Cardiac fibroblast (primary cell): ENCODE measurements at regions not wholly inside any gene's neighbourhood (a gene's known extent, or its start where the extent isn't known, plus 50 kb on each side); places are given as distances from the start of the nearest gene placed in this dataset.
"Not testable (repeated sequence)": the region's sequence is repeated elsewhere in the genome, so short reads cannot be mapped to it uniquely, and the experiment has no call there.

Experiments used
- DNase-seq, 2 donors: peaks; one replicate each; pipeline versions ENCODE4 v3.0.0 to v3.0.0-alpha.2; 2010; ENCODE audit warnings: low read depth in 2 of 2
- H3K4me3 ChIP-seq, 2 donors: replicated peaks in 1 of 2; 1 replicate in 1 of 2; 2 replicates in 1 of 2; pipeline ENCODE4 v1.5.1; 2011; ENCODE audit warnings: low read depth in 2 of 2, low read length in 2 of 2, mild to moderate bottlenecking in 2 of 2, moderate library complexity in 1 of 2
- TF ChIP-seq, protein P1 (sequence below): IDR thresholded peaks from one replicate; pipeline ENCODE4 v1.5.1; 2011; ENCODE audit warnings: low read depth, mild to moderate bottlenecking, low read length, inconsistent platforms

DNA sequence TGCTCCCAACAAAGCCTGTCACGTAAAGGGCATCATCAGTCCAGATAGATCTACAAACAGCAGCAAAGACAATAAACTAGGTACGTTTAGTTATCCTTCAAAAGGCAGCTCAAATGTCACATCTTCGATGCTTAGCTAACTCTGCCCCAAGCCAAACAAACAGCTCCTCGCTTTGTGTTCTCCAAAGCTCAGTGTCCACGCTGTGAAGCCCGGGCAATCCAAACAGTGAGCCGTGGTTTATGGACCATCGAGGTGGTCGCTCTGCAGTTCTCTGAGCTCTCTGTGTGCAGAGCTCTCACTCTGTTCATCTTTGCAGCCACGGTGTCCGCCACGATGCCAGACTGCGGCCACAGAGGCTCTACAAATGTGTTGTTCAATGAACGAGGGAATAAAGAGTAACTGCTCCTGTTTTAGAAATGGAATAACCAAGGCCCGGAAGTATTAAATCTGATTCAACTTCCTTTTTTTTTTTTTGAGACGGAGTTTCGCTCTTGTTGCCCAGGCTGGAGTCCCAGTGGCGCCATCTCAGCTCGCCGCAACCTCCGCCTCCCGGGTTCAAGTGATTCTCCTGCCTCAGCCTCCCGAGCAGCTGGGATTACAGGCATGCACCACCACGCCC lies 117.2 kb upstream of the FAM174B start:
- TF ChIP-seq, protein P1, sequence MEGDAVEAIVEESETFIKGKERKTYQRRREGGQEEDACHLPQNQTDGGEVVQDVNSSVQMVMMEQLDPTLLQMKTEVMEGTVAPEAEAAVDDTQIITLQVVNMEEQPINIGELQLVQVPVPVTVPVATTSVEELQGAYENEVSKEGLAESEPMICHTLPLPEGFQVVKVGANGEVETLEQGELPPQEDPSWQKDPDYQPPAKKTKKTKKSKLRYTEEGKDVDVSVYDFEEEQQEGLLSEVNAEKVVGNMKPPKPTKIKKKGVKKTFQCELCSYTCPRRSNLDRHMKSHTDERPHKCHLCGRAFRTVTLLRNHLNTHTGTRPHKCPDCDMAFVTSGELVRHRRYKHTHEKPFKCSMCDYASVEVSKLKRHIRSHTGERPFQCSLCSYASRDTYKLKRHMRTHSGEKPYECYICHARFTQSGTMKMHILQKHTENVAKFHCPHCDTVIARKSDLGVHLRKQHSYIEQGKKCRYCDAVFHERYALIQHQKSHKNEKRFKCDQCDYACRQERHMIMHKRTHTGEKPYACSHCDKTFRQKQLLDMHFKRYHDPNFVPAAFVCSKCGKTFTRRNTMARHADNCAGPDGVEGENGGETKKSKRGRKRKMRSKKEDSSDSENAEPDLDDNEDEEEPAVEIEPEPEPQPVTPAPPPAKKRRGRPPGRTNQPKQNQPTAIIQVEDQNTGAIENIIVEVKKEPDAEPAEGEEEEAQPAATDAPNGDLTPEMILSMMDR, result no peak
- no peak overlapping the region for H3K4me3 ChIP-seq
- no peak for DNase-seq

DNA sequence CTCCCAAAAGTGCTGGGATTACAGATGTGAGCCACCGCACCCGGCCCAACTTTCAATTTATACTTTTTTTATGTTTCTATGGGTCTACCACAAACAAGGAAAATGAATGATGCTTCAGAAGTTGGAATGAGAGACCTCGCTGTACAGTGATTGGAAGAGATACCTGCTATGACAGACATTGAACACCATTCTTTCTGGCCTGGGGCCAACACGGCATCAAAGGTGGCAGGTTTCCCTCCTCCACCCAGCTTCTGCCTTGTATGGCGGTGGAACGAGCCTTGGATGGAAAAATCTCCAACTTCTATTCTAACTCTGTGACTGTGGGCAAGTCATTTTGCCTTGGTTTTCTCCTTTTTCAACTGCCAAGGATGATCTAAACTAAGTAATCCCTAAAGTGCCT lies 117.8 kb upstream of the FAM174B start:
- no peak overlapping the region for H3K4me3 ChIP-seq
- DNase-seq, result no peak

DNA sequence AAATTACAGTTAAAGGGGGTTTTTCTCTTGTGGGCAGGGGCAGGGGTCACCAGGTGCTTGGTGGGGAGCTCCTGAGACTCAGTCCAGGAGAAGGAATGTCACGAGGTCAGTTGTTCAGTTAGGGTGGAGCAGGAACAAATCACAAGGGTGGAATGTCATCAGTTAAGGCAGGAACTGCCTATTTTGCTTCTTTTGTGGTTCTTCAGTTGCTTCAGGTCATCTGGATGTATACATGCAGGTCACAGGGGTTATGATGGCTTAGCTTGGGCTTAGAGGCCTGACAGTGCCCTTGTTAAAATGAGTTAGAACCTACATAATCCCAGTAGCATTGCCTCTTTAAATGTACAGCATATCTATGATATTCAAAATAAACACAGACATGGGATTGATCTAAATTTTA lies 120.2 kb upstream of the CHD2 start:
- TF ChIP-seq, protein P1, result no peak
- no peak overlapping the region for H3K4me3 ChIP-seq
- no peak for DNase-seq

More for the DNA sequence above, 117.8 kb upstream of the FAM174B start:
- TF ChIP-seq, protein P1, result no peak

DNA sequence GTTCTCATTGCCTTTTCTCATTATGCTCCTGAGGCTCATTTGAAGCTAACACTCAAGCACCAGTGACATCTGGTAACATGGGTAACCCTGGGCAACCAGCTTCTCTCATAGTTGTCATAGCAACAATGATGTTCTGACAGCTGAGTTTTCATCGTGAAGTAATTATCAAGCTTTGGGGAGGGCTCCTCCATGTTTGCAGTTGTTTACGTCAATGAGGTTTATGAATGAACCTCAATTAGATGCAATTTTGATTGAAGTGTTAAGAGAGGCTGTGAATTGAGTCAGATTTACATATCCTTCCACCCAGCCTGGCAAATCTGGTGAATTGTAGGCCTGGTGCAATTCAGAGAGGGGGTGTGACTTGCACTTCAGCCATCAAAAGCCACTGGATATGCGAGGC lies 119.3 kb upstream of the CHD2 start:
- TF ChIP-seq, protein P1, result no peak
- H3K4me3 ChIP-seq, result no peak overlapping the region
- DNase-seq, result no peak

DNA sequence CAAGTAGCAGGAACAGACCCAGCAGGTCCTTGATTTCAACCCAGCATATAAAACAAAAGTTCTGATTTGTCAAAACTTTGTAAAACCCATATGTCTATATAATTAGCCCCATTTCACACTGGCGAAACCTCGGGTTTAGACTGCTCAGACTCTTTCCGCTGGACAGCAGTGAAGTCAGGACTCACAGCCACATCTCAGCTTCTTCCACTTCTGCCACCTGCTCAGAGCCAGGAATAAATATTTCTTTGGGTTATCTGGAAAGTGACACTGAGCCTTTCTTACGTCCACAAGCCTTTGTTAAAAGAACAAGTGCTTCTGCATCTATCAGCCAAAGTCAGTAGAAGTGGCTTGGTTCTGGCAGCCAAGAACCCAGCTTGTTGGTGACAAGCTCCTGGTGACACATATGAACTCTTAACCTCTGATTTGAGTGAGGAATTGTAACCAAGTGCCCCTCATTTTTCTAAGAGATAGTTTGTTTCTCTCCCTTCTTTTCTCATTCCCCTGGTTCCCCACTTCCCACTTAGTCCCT lies 118.1 kb upstream of the CHD2 start:
- DNase-seq, result no peak
- no peak overlapping the region for H3K4me3 ChIP-seq
- TF ChIP-seq, protein P1, result no peak

DNA sequence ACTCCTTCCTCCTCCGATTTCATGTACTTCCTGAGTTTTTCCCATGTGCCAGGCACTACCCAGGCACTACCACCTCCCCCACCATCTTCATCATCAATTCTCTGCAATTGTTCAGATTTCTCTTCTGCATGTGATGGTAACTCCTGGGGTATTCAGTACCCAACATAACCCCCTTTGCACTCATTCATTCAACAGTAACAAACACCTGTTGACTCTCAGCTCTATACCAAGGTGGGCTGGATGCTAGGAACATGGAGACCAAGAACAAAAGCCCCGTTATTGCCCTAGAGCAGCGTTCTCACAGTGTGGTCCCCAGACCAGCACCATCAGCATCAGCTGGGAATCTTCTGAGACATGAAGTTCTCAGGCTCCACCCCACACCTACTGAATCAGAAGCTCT lies 113.0 kb upstream of the CHD2 start:
- DNase-seq, result no peak
- TF ChIP-seq, protein P1, result no peak
- H3K4me3 ChIP-seq, result no peak overlapping the region

DNA sequence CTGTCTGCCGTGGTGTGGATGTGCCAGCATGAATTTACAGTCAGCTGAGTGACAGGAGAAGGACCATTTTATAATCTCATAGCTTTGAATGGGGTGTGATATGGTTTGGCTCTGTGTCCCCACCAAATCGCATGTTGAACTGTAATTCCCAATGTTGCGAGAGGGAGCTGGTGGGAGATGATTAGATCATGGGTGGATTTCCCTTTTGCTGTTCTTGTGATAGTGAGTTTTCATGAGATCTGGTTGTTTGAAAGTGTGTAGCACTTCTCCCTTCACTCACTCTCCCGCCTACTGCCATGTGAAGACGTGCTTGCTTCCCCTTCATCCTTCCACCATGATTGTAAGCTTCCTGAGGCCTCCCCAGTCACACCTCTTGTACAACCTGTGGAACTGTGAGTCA lies 111.9 kb upstream of the CHD2 start:
- no peak for DNase-seq

DNA sequence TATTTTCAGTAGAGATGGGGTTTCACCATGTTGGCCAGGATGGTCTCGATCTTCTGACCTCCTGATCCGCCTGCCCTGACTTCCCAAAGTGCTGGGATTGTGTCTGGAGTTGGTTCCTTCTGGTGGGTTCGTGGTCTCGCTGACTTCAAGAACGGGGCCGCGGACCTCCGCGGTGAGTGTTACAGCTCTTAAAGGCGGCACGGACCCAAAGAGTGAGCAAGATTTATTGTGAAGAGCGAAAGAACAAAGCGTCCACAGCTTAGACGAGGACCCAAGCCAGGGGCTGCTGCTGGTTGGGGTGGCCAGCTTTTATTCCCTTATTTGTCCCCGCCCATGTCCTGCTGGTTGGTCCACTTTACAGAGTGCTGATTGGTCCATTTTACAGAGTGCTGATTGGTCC lies 111.3 kb upstream of the CHD2 start:
- DNase-seq, result not testable (repeated sequence)

More for the DNA sequence above, 111.9 kb upstream of the CHD2 start:
- TF ChIP-seq, protein P1, result no peak
- H3K4me3 ChIP-seq, result no peak overlapping the region

More for the DNA sequence above, 111.3 kb upstream of the CHD2 start:
- not testable (repeated sequence) for H3K4me3 ChIP-seq
